CD4-positive, alpha-beta T cell treated with Interleukin-4 for 1 hour (primary cell): ENCODE measurements at regions not wholly inside any gene's neighbourhood (a gene's known extent, or its start where the extent isn't known, plus 50 kb on each side); places are given as distances from the start of the nearest gene placed in this dataset.
"Not testable (repeated sequence)": the region's sequence is repeated elsewhere in the genome, so short reads cannot be mapped to it uniquely, and the experiment has no call there.

Experiments
- DNase-seq, 2 donors: peaks; one replicate each; pipeline ENCODE4 v3.0.0-alpha.2; 2020 to 2022

DNA sequence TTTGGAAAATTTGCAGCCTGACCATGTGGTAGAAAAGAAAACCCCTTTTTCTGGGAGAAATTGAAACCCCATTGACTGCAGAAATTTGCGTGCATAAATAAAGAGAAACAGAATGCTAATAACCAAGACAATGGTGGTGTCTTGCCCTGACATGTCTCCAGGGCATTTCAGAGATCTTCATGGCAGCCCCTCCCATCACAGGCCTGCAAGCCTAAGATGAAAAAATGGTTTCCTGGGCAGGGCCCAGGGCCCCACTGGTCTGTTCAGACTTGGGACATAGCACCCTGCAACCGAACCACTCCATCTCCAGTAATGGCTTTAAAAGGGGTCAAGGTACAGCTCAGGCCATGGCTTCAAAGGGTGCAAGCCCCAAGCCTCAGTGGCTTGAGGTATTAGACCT lies 71.6 kb upstream of the SGIP1 start:
- DNase-seq, result no peak

DNA sequence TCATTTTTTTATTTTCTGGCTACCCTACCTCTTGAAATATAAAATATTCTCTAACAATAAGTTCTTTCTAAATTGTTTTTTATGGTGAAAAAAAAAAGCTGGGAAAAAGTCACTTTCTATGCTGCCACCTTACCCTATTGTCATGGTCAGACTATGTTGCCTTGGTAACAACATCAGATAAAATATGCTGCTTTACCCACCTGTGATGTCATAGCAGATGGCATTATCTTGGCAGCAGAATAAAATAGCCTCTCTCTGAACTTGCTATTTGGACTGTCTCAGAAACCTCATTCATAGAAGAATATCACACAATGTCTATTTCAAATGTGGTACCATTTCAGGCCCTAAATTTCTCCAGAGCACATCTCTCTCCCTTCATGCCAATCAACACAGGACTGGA lies 69.6 kb upstream of the SGIP1 start:
- no peak for DNase-seq

DNA sequence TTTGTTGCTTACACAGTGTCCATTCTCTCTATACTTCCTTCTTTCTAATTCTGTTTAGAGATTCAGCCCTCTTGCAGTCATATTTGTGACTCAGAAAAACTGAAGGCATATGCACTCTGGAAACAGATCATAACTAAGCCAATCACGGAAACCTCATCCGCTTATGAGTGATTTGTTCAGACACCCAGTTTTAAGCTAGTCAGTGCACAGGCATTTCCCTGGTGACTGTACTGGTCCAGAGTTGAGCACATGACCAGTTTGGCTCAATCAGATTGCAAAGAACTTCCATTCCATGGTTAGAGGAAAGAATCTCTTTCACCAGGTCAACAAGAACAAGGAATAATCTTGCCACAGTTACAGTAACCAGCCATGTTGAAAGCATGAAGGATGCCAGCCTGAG lies 69.2 kb upstream of the SGIP1 start:
- no peak for DNase-seq

DNA sequence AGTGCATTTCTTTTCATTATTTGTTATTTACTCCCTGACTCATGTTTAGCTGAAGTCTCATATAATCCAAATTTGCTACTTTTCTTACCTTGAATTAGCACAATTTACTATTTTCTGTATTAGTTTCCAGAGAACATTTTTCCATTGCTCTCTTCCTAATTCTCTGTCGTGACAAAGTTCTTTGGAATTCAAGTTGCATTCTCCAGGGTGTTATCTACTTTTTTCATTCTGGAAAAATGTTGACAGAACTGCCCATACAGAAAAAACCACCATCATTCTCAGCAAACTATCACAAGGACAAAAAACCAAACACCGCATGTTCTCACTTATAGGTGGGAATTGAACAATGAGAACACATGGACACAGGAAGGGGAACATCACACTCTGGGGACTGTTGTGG lies 67.3 kb upstream of the SGIP1 start:
- DNase-seq, result not testable (repeated sequence)

DNA sequence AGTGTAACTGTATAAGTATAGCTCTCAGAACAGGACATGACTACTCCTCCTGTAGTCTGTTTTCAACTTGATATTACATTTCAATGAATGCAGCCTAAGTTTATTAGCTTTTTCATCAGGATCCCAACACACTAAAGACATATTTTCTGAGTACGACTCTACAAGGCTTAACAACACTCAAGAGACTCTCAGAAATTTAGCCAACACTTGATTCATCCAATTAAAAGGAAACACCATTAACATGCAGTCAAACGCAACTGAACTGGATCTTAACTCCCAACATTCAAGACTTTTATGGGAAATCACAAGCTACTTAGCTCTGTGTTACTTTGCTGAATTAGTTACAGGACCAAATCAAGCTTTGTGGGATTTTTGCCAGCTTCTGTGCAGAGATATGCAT lies 65.2 kb upstream of the SGIP1 start:
- DNase-seq, result no peak

DNA sequence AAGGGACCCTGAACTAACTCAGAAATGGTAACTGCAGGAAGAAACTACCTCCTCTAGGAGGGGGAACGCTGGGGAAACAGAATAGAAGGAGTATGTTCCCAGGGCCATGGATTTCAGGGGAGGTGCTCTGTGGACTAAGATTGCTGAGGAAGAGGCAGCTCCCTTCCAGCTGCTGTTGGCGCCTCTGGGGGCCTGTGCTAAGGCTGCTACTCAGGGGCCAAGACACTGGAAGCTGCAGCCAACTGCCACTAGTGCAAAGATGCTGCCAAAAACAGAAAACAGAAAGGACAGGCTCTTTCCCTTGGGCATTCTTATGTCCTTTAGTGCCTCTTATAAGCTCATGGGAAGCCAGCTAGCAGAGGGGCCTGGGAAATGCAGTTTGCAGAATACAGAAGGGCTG lies 58.0 kb upstream of the SGIP1 start:
- DNase-seq, result no peak

DNA sequence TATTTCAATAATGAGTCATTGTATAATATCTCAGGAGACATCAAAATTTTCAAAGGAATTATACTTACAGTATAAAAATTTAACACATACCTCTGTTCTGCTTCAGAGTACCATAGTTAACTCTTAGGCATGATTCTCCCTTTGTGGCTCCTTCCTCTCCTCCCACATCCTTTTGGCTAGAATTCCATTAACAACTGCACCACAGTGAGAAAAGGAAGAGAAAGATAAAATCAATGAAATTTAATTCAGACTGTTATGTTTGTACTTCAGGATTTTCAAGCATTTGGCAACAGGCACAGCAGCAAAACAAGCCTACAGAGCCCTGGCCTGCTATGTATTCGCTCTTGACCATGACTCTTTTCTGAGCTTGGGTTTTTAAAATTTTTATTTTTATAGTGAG lies 57.2 kb upstream of the SGIP1 start:
- DNase-seq, result no peak

DNA sequence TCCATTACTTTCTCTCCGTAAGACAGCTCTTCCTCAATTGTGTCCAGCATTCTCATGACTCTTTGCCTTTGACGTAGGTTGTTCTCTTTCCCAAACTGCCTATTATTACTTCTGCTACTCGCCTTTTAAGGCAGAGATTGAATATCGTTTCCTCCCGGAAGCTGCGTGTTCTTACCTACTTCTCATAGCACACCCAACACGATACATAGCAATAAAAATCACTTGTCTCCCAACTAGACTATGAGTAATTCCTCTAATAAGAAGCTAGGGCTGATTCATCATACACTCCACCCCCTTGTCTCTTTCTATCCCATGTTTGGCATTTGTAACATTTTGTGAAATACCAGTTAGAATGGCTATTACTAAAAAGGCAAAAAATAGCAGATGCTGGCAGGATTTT lies 55.8 kb upstream of the SGIP1 start:
- no peak for DNase-seq

DNA sequence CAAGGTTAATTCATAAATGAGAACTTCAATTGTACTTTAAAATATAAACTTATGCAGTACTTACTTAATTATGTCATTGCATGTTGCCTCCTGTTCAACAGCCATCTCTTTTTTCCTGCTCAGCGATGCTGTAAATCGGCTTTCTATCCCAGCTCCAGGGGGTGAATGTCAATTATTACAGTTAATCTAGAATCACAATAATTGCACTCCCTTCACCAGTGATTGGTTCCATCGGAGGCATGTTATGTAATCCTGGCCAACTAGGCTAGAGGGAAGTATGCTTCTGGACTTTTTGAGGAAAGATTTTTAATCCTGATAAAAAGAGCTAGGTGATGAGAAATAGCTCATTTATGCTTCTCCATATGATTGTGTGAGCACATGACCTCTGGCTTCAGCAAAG lies 53.8 kb upstream of the SGIP1 start:
- no peak for DNase-seq

DNA sequence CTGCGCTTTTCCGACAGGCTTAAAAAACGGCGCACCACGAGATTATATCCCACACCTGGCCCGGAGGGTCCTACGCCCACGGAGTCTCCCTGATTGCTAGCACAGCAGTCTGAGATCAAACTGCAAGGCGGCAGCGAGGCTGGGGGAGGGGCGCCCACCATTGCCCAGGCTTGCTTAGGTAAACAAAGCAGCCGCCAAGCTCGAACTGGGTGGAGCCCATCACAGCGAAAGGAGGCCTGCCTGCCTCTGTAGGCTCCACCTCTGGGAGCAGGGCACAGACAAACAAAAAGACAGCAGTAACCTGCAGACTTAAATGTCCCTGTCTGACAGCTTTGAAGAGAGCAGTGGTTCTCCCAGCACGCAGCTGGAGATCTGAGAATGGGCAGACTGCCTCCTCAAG lies 52.7 kb upstream of the SGIP1 start:
- DNase-seq, result not testable (repeated sequence)
